ENCODE measurements at regions not wholly inside any gene's neighbourhood (a gene's known extent, or its start where the extent isn't known, plus 50 kb on each side); places are given as distances from the start of the nearest gene placed in this dataset.

- 92% methylated on average over 4 of the region's 4 CpGs for WGBS, 2 donors
- Histone ChIP-seq H3K27ac (no peak overlapping the region), H3K4me1 (no peaks in the 10 kb centered on the region), H3K9me3 (no peaks in the 10 kb centered on the region), H3K4me3 (no peak overlapping the region), H3K36me3 (no peaks in the 10 kb centered on the region), H3K27me3 (peaks cover 0 to 9% (median 7%) of the 10 kb centered on the region in 3 donors)
- intact Hi-C loops (cut with DNase I), result no loop called here
- no peak for DNase-seq
- TF ChIP-seq EP300 (IDR thresholded peaks at IDR 0.05) (no peak), CTCF (IDR thresholded peaks at IDR 0.05) (no peak), POLR2AphosphoS5 (IDR thresholded peaks at IDR 0.05) (no peak), POLR2A (IDR thresholded peaks at IDR 0.05) (no peak)
These were observed 79.4 kb downstream of the MYCN start for GRCh38 chr2:16019617-16020351.

GRCh38 chr2:16019060-16019480, 78.7 kb downstream of the MYCN start:
- Histone ChIP-seq H3K27ac (no peak overlapping the region), H3K27me3 (peaks cover 0 to 15% (median 14%) of the 10 kb centered on the region in 3 donors), H3K4me1 (no peaks in the 10 kb centered on the region), H3K9me3 (no peaks in the 10 kb centered on the region), H3K36me3 (no peaks in the 10 kb centered on the region), H3K4me3 (no peak overlapping the region)
- no peak for TF ChIP-seq CTCF (IDR thresholded peaks at IDR 0.05)
- TF ChIP-seq POLR2AphosphoS5 (IDR thresholded peaks at IDR 0.05), result no peak
- TF ChIP-seq POLR2A (IDR thresholded peaks at IDR 0.05), result no peak
- TF ChIP-seq EP300 (IDR thresholded peaks at IDR 0.05), result no peak
- intact Hi-C loops (cut with DNase I), result no loop called here
- DNase-seq, result no peak
- WGBS, 2 donors, result 87 to 95% methylated on average over 6 of the region's 6 CpGs

- TF ChIP-seq POLR2A (IDR thresholded peaks at IDR 0.05), result no peak
- Histone ChIP-seq H3K36me3 (no peaks in the 10 kb centered on the region), H3K4me1 (peaks cover 0 to 3% (median 0%) of the 10 kb centered on the region in 4 donors), H3K9me3 (no peaks in the 10 kb centered on the region), H3K27ac (no peak overlapping the region), H3K4me3 (no peak overlapping the region), H3K27me3 (peaks cover 0 to 20% (median 15%) of the 10 kb centered on the region in 3 donors)
- DNase-seq, result no peak
- intact Hi-C loops (cut with DNase I), result no loop called here
- 91 to 94% methylated on average over 13 of the region's 13 CpGs for WGBS, 2 donors
These were observed 78.1 kb downstream of the MYCN start for GRCh38 chr2:16018277-16019059.

- H3K4me1 ChIP-seq, result peaks cover 0 to 7% (median 0%) of the 10 kb centered on the region in 4 donors
- H3K4me3 ChIP-seq, result no peak overlapping the region
- H3K9me3 ChIP-seq, result no peaks in the 10 kb centered on the region
- TF ChIP-seq POLR2A (IDR thresholded peaks at IDR 0.05), result no peak
- TF ChIP-seq POLR2AphosphoS5 (IDR thresholded peaks at IDR 0.05), result no peak
- TF ChIP-seq EP300 (IDR thresholded peaks at IDR 0.05), result no peak
- TF ChIP-seq CTCF (IDR thresholded peaks at IDR 0.05), result no peak
- H3K27ac ChIP-seq, result no peak overlapping the region
- peaks cover 0 to 42% (median 22%) of the 10 kb centered on the region in 3 donors for H3K27me3 ChIP-seq
- DNase-seq, result no peak
- H3K36me3 ChIP-seq, result no peaks in the 10 kb centered on the region
- WGBS, 2 donors, result 92 to 96% methylated on average over 1 of the region's 1 CpG
- intact Hi-C loops (cut with DNase I), result no loop called here
These were observed 75.9 kb downstream of the MYCN start for GRCh38 chr2:16016282-16016681.

GRCh38 chr2:16015903-16016265, 75.5 kb downstream of the MYCN start:
- Histone ChIP-seq H3K27ac (no peak overlapping the region), H3K4me3 (no peak overlapping the region)
- intact Hi-C loops (cut with DNase I), result no loop called here

More at GRCh38 chr2:16015903-16016265, 75.5 kb downstream of the MYCN start:
- Histone ChIP-seq H3K36me3 (no peaks in the 10 kb centered on the region), H3K9me3 (no peaks in the 10 kb centered on the region), H3K4me1 (peaks cover 0 to 7% (median 0%) of the 10 kb centered on the region in 4 donors), H3K27me3 (peaks cover 0 to 42% (median 22%) of the 10 kb centered on the region in 3 donors)
- 30 to 34% methylated on average over 2 of the region's 2 CpGs for WGBS, 2 donors
- TF ChIP-seq POLR2AphosphoS5 (IDR thresholded peaks at IDR 0.05) (no peak), CTCF (IDR thresholded peaks at IDR 0.05) (no peak), EP300 (IDR thresholded peaks at IDR 0.05) (no peak), POLR2A (IDR thresholded peaks at IDR 0.05) (no peak)
- no peak for DNase-seq

Data from sigmoid colon (tissue), 6 donors.